GM19455 (cell line): ENCODE measurements at regions not wholly inside any gene's neighbourhood (a gene's known extent, or its start where the extent isn't known, plus 50 kb on each side); places are given as distances from the start of the nearest gene placed in this dataset.

Source experiments
- ATAC-seq: cut with Tn5 transposase; IDR thresholded peaks from one replicate; pipeline ENCODE4 v1.9.1; 2021; ENCODE audit not compliant: unreplicated experiment

GRCh38 chr13:76527041-76527440 is 359.2 kb downstream of the KCTD12 start:
- ATAC-seq: no peak

DNA sequence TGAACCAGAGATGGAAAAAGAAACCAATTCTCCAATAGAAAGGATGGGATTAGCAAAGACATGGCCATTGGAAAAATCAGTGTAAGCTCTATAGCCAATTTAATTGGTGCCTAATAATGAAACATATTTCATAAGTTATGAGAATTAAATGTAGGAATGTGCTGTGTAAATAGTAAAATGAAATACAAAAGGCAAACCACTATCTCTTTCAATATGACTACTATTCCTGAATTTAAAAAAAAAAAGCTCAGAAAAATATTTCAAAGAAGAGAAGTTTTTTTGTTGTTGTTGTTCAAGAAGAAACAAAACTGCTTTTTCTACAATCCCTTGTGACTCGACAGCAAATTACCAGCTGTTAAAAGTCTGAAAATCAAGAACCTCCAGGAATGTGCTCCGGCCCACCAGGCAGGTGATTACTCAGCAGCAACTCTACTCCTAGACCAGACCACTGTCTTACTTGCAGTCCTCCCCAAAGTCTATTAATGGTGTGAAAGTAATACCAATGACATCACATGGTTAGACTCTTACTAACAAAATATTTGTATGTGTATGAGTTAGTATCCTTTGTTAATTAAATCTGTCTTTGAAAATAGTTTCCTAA is 362.4 kb downstream of the KCTD12 start:
- ATAC-seq: peak; percentile 85

GRCh38 chr13:76522083-76522755 is 364.0 kb downstream of the KCTD12 start:
- no peak for ATAC-seq

DNA sequence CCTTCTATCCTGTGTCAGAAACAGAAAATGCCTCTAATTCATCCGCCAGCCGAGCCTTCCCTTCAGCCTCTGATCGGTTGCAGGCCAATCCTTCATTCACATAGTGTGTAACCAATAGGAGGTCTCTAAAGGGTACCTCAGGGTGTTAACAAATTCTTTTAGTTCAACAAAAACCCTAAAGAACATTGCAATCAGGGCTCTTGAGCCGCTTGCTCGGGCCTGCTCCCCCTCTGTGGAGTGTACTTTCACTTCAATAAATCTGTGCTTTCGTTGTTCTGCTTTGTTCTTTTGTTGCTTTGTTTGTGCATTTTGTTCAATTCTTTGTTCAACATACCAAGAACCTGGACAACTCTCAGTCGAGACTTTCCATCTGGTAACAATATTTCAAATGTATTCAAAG is 366.5 kb downstream of the KCTD12 start:
- ATAC-seq: no peak

DNA sequence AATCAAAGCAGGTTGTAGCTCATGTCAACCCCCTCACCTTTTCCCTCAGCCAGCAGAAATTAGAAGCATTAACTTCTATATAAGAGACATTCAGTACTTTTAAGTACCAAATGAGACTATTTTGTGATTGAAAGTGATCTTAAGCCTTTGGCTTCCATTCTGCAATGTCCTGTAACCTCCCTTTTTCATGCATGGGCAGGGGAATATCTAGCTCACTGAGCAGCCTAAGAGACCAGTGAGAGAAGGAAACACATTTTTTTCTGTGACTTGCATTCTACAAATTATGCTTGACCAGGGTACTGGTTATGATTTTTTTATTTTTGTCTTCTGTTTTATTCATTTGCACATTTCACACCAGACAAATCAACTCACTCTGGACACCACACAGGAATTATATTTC is 369.6 kb downstream of the KCTD12 start:
- ATAC-seq: no peak

GRCh38 chr13:76516013-76516412 is 370.2 kb downstream of the KCTD12 start:
- no peak for ATAC-seq

DNA sequence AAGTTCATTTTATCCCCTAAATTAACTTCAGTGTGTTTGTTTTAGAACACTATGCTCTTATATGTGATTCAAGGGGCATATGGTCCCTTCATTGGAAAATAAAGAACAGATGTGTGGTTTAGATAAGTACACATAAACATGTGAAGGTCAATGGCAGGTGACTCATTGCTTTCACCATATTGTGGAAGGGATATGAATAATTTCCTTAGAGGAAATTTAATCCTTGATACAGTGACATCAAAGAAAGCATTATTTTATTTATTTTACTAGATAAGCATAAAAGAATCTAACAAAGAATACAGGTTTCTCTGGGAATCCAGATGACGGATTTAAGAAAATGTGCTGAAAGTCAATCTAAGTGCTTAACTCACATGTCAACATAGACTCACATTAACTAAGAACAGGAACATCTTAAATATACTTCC is 373.5 kb downstream of the KCTD12 start:
- ATAC-seq: no peak

- no peak for ATAC-seq
Measured at GRCh38 chr13:76505437-76505836, 380.8 kb downstream of the KCTD12 start.

DNA sequence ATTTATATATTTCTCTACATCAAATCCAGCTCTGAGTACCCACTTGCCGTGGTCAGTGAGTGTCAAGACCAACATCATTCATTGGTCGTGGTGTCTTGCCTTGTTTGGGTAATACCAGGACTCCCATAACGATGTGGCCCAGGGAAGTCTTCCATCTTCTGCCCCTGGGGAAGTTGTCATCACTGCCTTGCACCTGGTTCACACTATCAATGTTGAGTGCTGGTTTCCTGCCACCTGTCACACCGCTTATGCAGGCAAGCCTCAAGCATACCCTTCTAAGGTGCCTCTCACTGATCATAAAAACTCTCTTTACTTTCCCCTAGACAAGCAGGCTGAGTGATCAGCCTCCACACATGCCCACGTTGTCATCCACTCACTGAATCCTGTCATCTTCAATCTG is 382.4 kb downstream of the KCTD12 start:
- ATAC-seq: no peak

DNA sequence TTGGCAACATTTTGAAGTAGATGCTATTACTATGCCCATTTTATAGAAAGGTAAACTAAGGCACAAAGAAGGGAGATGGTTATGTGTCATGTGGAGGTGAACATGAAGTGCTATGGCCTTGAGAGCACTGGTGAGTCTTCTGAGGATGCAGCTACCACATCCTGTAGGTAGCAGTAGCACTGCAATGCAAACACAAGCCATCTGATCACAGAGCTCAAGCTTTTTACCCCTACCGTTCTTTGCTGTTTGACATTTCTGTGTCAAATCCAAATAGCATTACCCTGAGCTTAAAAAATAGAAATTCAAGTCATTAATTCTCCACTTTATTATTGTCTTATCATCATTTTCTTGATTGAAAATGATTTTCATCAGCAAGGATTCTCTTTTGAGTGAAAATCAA is 382.9 kb downstream of the KCTD12 start:
- ATAC-seq: no peak

GRCh38 chr13:76500894-76501293 is 385.3 kb downstream of the KCTD12 start:
- no peak for ATAC-seq

DNA sequence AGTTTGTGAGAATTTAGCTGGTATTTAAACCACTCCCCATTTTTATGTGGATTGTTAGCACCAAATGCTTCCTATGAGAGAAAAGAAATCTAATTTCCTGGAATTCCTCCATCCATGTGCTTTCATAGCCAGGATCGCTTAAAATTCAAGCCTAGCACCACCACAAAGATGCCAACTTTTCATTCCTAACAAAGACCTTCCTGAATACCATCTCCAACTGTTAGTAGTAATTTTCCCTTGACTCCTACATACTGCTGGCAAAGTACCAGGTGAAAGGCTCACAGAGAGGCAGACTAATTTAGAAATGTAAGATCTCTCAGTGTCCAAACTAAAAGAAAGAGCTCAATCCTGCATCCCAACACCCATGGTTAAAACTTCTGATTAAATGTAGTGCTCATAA is 386.3 kb downstream of the KCTD12 start:
- no peak for ATAC-seq

GRCh38 chr13:76489274-76489673 is 396.9 kb downstream of the KCTD12 start:
- ATAC-seq: no peak

GRCh38 chr13:76481738-76482137 is 404.5 kb downstream of the KCTD12 start:
- ATAC-seq: no peak

- no peak for ATAC-seq
Measured at GRCh38 chr13:76474966-76475365, 411.2 kb downstream of the KCTD12 start.

- no peak for ATAC-seq
Measured at GRCh38 chr13:76474356-76474755, 411.8 kb downstream of the KCTD12 start.

DNA sequence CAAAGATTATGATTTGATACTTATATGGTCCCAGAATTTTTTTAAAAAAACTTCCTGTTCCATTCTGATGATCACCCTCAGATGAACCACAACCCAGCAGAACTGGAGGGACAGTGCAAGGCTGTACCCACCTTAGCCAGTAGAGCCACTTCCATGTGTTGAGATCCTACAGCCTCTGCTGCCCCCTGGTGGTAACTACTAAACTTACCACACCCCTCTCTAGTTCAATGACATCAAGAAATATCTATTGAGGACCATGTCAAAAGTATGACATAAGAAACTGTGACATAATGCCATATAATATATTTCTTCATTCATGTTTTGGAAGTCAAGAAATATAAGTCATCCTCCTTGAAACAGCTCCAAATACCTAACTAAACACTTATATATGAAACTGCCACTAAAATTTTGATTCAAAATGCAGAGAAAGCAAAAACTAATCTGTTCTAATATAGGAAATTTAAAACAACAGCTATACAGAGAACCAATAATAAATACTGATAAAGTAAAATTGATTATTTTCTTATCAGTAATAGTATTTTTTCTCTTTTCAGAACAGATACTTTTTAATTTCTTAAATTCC is 412.6 kb downstream of the KCTD12 start:
- peak; percentile 100 for ATAC-seq

DNA sequence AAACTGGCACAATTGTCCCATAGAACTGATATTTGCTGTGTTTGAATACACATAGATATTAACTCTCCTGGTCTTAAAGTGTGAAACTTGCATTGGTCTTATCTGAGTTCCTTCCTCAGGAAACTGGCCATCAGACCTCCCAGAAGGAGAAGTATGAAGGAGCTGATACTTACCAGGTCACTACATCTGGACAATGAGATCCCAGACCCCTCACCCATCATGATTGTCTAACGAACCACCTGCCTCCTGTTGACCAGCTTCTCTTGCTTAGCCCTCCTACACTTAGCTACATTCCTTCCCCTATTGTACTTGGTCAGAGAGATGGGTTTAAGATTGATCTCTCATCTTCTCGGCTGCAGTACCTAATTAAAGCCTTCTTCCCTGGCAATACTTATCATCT is 413.3 kb downstream of the KCTD12 start:
- peak; percentile 3 for ATAC-seq

GRCh38 chr13:76471486-76471885 is 414.7 kb downstream of the KCTD12 start:
- ATAC-seq: no peak

GRCh38 chr13:76470991-76471390 is 415.2 kb downstream of the KCTD12 start:
- no peak for ATAC-seq

DNA sequence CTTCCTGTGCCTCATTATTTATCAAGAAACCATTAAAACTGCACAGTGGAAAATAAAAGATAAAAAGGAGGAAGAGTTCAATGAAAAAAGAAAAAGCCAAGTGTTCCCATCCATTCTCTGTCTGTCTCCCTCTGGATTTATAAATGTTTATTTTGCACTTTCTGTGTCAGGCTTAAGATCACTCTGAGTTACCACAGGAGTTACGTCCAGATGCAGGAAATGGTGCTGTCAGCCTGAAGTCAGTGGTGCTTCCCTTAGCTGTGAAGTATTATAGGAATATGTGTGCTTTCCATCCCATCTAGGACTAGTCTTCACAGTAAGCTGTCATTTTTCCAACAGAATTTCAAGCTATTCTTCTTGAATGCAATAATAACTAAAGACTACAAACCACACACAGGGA is 420.2 kb downstream of the KCTD12 start:
- no peak for ATAC-seq

GRCh38 chr13:76463314-76463713 is 422.9 kb downstream of the KCTD12 start:
- no peak for ATAC-seq

DNA sequence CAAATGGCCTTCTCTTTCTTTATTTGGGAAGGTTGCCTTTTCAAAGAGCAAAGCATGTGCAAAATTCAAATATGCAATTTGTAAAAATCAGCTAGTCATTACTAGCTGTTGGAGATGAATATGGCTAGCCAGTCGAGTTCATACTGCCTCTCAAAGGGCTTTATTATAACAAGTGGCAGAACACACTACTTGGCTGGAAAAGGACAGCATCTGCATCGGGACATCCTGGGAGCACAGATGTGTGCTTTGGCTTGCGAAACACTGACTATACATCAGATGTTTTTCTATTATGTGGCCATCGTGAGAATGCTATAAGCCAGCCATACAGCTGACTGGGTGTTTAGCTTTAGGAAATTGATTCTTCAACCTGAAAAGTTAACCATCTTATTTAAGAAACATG is 424.2 kb downstream of the KCTD12 start:
- ATAC-seq: no peak
